ENCODE measurements at regions not wholly inside any gene's neighbourhood (a gene's known extent, or its start where the extent isn't known, plus 50 kb on each side); places are given as distances from the start of the nearest gene placed in this dataset.

- no peak for TF ChIP-seq POLR2A (IDR thresholded peaks at IDR 0.05; ENCODE audit: low read length)
- no peak for TF ChIP-seq CTCF (IDR thresholded peaks at IDR 0.05)
- no peak for TF ChIP-seq PHF8 (IDR thresholded peaks at IDR 0.05; ENCODE audit: borderline replicate concordance, low read depth)
- no peak for TF ChIP-seq TP53 (CRISPR knock-in tag; IDR thresholded peaks at IDR 0.05)
- no peak for TF ChIP-seq PBX3 (IDR thresholded peaks at IDR 0.05)
- TF ChIP-seq JUN (IDR thresholded peaks at IDR 0.05): no peak
- no peak for TF ChIP-seq EP300 (IDR thresholded peaks at IDR 0.05)
These were observed 1396.3 kb downstream of the GATA3 start for GRCh38 chr10:9450801-9451200.
